K562 (cell line): ENCODE measurements at regions not wholly inside any gene's neighbourhood (a gene's known extent, or its start where the extent isn't known, plus 50 kb on each side); places are given as distances from the start of the nearest gene placed in this dataset.

Experiments
- ATF4 ChIP-seq: fragments of 450-650 bp; formaldehyde crosslinking; IDR thresholded peaks from 2 replicates; pipeline ENCODE4 v1.4.0; 2022; ENCODE audit warnings: mild to moderate bottlenecking, moderate library complexity
- BCL6 ChIP-seq: fragments of 250-450 bp; sonication (Bioruptor Pico); IDR thresholded peaks from 2 replicates; pipeline ENCODE4 v1.4.0; 2020
- CGGBP1 ChIP-seq: fragments of 250-450 bp; sonication (Bioruptor Pico); IDR thresholded peaks from 2 replicates; pipeline ENCODE4 v1.9.0; 2021; ENCODE audit warnings: mild to moderate bottlenecking
- NR1H2 ChIP-seq: sonication (generic); formaldehyde crosslinking; IDR thresholded peaks from 2 replicates; pipeline ENCODE4 v1.4.0; 2020; ENCODE audit warnings: mild to moderate bottlenecking, missing genetic modification reagents
- PHB ChIP-seq: fragments of 250-450 bp; sonication (Bioruptor Pico); IDR thresholded peaks from 2 replicates; pipeline ENCODE4 v1.5.0; 2021
- PML ChIP-seq: IDR thresholded peaks from 2 replicates; pipeline ENCODE4 v1.6.1; 2012; ENCODE audit warnings: low read length, inconsistent platforms
- RAD21 ChIP-seq, 2 experiments: fragments of 250-450 bp in 1 of 2; fragments of 450-650 bp in 1 of 2; sonication (Bioruptor Pico) in 1 of 2; formaldehyde crosslinking in 1 of 2; IDR thresholded peaks in 1 of 2; conservative IDR thresholded peaks in 1 of 2; 2 replicates each; pipeline versions ENCODE4 v1.4.0 to v1.8.0; 2020 to 2022; ENCODE audit warnings: mild to moderate bottlenecking in 2 of 2, moderate library complexity in 1 of 2
- RAD51 ChIP-seq: fragments of 450-650 bp; IDR thresholded peaks from 2 replicates; pipeline ENCODE4 v1.7.1; 2016; ENCODE audit warnings: low read depth, mild to moderate bottlenecking, borderline replicate concordance
- SIRT6 ChIP-seq: IDR thresholded peaks from one replicate; pipeline ENCODE4 v1.6.1; 2012; ENCODE audit warnings: low read depth, mild to moderate bottlenecking, control low read depth, inconsistent platforms, low read length, moderate library complexity
- SP1 ChIP-seq: sonication (generic); formaldehyde crosslinking; IDR thresholded peaks from 2 replicates; pipeline ENCODE4 v1.8.1; 2022; ENCODE audit warnings: mild to moderate bottlenecking, missing genetic modification reagents
- TCFL5 ChIP-seq: fragments of 250-450 bp; sonication (Bioruptor Pico); conservative IDR thresholded peaks from 2 replicates; pipeline ENCODE4 v1.6.1; 2021; ENCODE audit warnings: mild to moderate bottlenecking, moderate library complexity, matching md5 sums
- TEAD1 ChIP-seq, 2 experiments: fragments of 450-650 bp in 1 of 2; sonication (generic) in 1 of 2; formaldehyde crosslinking; IDR thresholded peaks; 2 replicates each; pipeline versions ENCODE4 v1.4.0 to v1.8.0; 2020 to 2022; ENCODE audit warnings: mild to moderate bottlenecking in 2 of 2, missing genetic modification reagents in 1 of 2
- ZKSCAN8 ChIP-seq: fragments of 200-800 bp; sonication (Bioruptor generic); IDR thresholded peaks from 2 replicates; pipeline ENCODE4 v1.6.1; 2016; ENCODE audit warnings: missing genetic modification characterization, missing compliant biosample characterization
- ZMIZ1 ChIP-seq, 2 experiments: fragments of 150-350 bp in 1 of 2; IDR thresholded peaks; 2 replicates each; pipeline ENCODE4 v1.6.1; 2012 to 2016; ENCODE audit warnings: low read depth in 2 of 2, low read length in 2 of 2, mild to moderate bottlenecking in 1 of 2, moderate library complexity in 1 of 2
- ZNF124 ChIP-seq: sonication (generic); formaldehyde crosslinking; IDR thresholded peaks from 2 replicates; pipeline ENCODE4 v1.8.1; 2022; ENCODE audit warnings: missing genetic modification reagents

GRCh38 chr16:11407047-11407982, 62.1 kb downstream of the RMI2 start (continued):
- no peak for TF ChIP-seq SP1
- no peak for TF ChIP-seq ZNF124 (CRISPR knock-in tag)
- no peak for TF ChIP-seq ZMIZ1 (IDR thresholded peaks at IDR 0.05; ENCODE audit: low read depth in 2 of 2, low read length in 2 of 2)
- TF ChIP-seq SIRT6, result no peak
- no peak for TF ChIP-seq PML
- no peak for TF ChIP-seq NR1H2
- TF ChIP-seq ZKSCAN8 (CRISPR knock-in tag), result no peak
- TF ChIP-seq PHB, result no peak
- TF ChIP-seq RAD21 (CRISPR knock-in tag; conservative IDR thresholded peaks at IDR 0.05 in 1 of 2, IDR thresholded peaks at IDR 0.05 in 1 of 2), result peak; percentile 65 to 89
- no peak for TF ChIP-seq ATF4 (CRISPR knock-in tag)
- TF ChIP-seq TEAD1 (CRISPR knock-in tag; IDR thresholded peaks at IDR 0.05), result 0 out of 4 replicates have a peak, but pooled peaks of 1 of the 2 experiments have one; percentile 19
- no peak for TF ChIP-seq TCFL5 (CRISPR knock-in tag)
- no peak for TF ChIP-seq CGGBP1
- no peak for TF ChIP-seq RAD51
- TF ChIP-seq BCL6 (CRISPR knock-in tag), result no peak
